ENCODE measurements at regions not wholly inside any gene's neighbourhood (a gene's known extent, or its start where the extent isn't known, plus 50 kb on each side); places are given as distances from the start of the nearest gene placed in this dataset.

GRCh38 chr10:106493226-106493625 lies 671.3 kb downstream of the SORCS1 start:
- TF ChIP-seq, protein P1, sequence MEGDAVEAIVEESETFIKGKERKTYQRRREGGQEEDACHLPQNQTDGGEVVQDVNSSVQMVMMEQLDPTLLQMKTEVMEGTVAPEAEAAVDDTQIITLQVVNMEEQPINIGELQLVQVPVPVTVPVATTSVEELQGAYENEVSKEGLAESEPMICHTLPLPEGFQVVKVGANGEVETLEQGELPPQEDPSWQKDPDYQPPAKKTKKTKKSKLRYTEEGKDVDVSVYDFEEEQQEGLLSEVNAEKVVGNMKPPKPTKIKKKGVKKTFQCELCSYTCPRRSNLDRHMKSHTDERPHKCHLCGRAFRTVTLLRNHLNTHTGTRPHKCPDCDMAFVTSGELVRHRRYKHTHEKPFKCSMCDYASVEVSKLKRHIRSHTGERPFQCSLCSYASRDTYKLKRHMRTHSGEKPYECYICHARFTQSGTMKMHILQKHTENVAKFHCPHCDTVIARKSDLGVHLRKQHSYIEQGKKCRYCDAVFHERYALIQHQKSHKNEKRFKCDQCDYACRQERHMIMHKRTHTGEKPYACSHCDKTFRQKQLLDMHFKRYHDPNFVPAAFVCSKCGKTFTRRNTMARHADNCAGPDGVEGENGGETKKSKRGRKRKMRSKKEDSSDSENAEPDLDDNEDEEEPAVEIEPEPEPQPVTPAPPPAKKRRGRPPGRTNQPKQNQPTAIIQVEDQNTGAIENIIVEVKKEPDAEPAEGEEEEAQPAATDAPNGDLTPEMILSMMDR (optimal IDR thresholded peaks at IDR 0.05 in 1 of 3, IDR thresholded peaks at IDR 0.05 in 1 of 3, conservative IDR thresholded peaks at IDR 0.05 in 1 of 3; ENCODE audit: extremely low read depth in 1 of 3, insufficient read depth in 2 of 3, low read length in 3 of 3) = no peak
- TF ChIP-seq EZH2 (IDR thresholded peaks at IDR 0.05; ENCODE audit: low read length) = no peak

Measured in keratinocyte (primary cell).